Lower lobe of right lung (tissue), 2 donors: ENCODE measurements at regions not wholly inside any gene's neighbourhood (a gene's known extent, or its start where the extent isn't known, plus 50 kb on each side); places are given as distances from the start of the nearest gene placed in this dataset.

Experiments used
- ATAC-seq, 2 donors: fragments of 200-7000 bp; cut with Tn5 transposase; one replicate each; pipeline ENCODE4 v1.9.1; 2020 to 2022; ENCODE audit warnings: mild to moderate bottlenecking in 2 of 2, moderate library complexity in 2 of 2
- DNase-seq: peaks from one replicate; pipeline ENCODE4 v3.0.0-alpha.2; 2020
- H3K27ac ChIP-seq: fragments of 200-600 bp; one replicate; pipeline ENCODE4 v1.8.0; 2022
- H3K27me3 ChIP-seq: fragments of 200-600 bp; one replicate; pipeline ENCODE4 v1.8.0; 2022; ENCODE audit warnings: low read depth
- H3K36me3 ChIP-seq: fragments of 200-600 bp; one replicate; pipeline ENCODE4 v1.8.0; 2022; ENCODE audit warnings: mild to moderate bottlenecking
- H3K4me1 ChIP-seq: fragments of 200-600 bp; one replicate; pipeline ENCODE4 v1.8.0; 2022
- H3K4me3 ChIP-seq: fragments of 200-600 bp; one replicate; pipeline ENCODE4 v1.8.0; 2022; ENCODE audit warnings: mild to moderate bottlenecking
- H3K9me3 ChIP-seq: fragments of 200-600 bp; one replicate; pipeline ENCODE4 v1.8.0; 2022
- intact Hi-C: fragments of 100-400 bp; cut with DNase I; formaldehyde crosslinking; loops from one replicate; pipeline ENCODE4 v1.11.0; 2022
- TF ChIP-seq, protein P1 (sequence below): fragments of 200-600 bp; IDR thresholded peaks from one replicate; pipeline ENCODE4 v1.8.0; 2022; ENCODE audit warnings: antibody characterized with exemption, mild to moderate bottlenecking
- donor health status: DM: no; HTN: yes; CAD: no; lungs with severe emphysema.

DNA sequence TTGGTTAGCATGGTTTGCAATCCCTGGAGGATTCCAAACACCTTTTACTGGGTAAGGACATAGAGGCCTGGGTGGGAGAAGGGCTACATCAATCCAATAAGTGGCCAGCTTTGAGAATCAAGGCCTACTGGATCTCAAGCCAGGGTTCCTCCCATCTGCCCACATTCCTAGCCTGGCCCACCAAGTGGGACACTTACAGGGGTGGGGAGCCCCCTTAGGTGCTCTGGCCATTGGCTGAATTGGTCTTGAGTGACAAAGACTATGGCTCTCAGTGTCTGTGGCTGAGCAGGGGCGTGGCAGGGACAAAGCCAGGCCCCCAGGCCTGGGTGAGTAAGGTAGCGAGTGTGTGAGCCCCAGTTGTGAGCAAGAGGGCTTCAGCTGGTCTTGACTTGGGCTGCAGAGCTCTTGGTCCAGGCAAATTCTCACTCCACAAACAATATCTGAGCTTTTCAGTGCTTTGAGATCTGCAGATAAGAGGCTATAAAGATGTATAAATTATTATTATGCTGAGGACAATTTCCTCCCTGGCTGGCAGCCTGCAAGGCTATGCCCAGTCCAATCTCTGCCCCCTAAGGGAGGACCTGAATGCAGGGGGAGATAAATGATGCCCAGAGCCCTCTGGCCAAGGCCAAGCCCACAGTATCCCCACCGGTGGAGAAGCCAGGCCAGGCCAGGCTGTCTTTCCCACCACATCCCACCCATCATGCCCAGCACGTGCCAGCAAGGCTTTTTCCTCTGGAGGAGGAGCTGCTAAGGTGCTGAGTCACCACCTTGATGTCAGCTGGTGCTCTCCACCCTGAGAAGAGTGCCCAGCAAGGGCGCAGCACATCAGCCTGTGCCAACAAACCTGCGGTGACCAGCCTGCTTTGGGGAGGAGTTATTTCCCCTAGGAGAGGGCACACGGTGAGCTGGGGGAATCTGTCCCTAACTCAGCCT is 80.7 kb upstream of the DUSP5 start:
- no peaks in the 10 kb centered on the region for H3K9me3 ChIP-seq
- no peak overlapping the region for H3K27ac ChIP-seq
- no peak for DNase-seq
- peak; percentile 50 to 57 for ATAC-seq
- intact Hi-C loops: no loop called here
- no peaks in the 10 kb centered on the region for H3K36me3 ChIP-seq
- no peak overlapping the region for H3K4me3 ChIP-seq
- H3K27me3 ChIP-seq: no peaks in the 10 kb centered on the region
- H3K4me1 ChIP-seq: peaks cover 22% of the 10 kb centered on the region
- TF ChIP-seq, protein P1, sequence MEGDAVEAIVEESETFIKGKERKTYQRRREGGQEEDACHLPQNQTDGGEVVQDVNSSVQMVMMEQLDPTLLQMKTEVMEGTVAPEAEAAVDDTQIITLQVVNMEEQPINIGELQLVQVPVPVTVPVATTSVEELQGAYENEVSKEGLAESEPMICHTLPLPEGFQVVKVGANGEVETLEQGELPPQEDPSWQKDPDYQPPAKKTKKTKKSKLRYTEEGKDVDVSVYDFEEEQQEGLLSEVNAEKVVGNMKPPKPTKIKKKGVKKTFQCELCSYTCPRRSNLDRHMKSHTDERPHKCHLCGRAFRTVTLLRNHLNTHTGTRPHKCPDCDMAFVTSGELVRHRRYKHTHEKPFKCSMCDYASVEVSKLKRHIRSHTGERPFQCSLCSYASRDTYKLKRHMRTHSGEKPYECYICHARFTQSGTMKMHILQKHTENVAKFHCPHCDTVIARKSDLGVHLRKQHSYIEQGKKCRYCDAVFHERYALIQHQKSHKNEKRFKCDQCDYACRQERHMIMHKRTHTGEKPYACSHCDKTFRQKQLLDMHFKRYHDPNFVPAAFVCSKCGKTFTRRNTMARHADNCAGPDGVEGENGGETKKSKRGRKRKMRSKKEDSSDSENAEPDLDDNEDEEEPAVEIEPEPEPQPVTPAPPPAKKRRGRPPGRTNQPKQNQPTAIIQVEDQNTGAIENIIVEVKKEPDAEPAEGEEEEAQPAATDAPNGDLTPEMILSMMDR: no peak

DNA sequence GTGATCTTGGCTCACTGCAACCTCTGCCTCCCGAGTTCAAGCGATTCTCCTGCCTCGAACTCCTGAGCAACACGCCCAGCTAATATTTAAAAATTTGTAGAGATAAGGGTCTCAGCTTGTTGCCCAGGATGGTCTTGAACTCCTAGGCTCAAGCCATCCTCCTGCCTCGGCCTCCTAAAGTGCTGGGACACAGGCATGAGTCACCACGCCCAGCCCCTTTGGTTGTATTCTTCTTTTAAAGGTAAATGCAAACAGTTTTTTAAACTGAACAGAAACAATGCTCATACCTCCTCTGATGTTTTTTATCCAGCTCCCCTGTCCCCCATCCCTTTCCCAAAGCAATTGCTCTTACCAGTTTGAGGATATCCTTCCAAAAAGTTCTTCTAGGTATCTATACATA is 79.5 kb upstream of the DUSP5 start:
- no peak for ATAC-seq
- Histone ChIP-seq H3K36me3 (no peaks in the 10 kb centered on the region), H3K27ac (no peak overlapping the region), H3K27me3 (no peaks in the 10 kb centered on the region), H3K4me1 (peaks cover 23% of the 10 kb centered on the region), H3K9me3 (no peaks in the 10 kb centered on the region), H3K4me3 (no peak overlapping the region)
- intact Hi-C loops: no loop called here
- DNase-seq: no peak
- TF ChIP-seq, protein P1: no peak

DNA sequence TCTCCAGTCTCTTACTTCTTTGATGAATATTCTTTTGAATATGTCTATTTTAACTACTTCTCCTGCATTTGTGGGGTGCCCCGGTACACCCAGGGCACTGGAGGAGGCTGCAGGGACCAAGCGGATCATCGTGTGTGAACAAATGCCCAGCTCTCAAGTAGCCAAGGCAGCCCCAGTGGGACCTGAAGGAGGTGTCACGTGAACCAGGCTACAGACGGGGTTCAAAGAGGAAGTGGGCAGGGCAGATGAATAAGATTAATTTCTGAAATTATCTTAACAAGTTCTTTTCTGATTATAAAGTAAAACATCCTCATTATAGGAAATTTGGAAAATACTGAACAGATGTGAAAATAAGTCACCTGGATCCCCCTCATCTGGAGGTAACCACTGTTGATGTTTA is 78.4 kb upstream of the DUSP5 start:
- TF ChIP-seq, protein P1: no peak
- no peaks in the 10 kb centered on the region for H3K36me3 ChIP-seq
- H3K27me3 ChIP-seq: no peaks in the 10 kb centered on the region
- no peak overlapping the region for H3K4me3 ChIP-seq
- H3K9me3 ChIP-seq: no peaks in the 10 kb centered on the region
- intact Hi-C loops: no loop called here
- DNase-seq: no peak
- no peak for ATAC-seq
- H3K27ac ChIP-seq: no peak overlapping the region
- peaks cover 34% of the 10 kb centered on the region for H3K4me1 ChIP-seq

DNA sequence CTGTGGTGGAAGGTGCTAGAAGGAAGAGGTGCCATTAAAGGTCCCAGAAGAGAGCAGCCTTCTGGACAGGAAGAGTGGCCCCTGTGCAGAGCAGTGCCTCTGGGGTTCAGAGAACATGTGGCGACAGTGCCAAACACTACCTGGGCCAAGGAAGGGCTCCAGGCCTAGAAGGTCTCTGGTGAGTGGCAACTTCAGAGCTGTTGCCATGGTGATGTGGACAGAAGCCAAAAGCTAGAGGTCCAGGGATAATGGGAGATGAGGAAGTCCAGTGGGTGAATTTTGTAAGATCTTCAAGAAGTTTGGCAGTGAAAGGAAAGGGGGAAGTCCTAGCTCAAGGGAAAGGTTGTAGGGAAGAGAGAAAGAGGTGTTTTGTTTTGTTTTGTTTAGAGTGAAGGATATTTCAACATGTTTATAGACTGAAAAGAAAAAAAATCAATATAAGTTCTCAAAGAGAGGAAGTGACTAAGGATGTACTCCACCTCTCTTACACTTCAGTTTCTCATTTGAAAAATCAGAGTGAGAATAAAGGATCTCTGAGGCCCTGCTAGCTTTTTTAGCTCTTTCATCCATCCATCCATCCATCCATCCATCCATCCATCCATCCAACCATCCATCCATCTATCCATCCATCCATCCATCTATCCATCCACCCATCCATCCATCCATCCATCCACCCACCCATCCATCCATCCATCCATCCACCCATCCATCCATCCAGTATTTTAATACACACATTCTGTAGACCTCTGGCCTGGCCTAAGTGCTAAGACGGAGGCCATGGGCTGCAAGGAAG is 77.1 kb upstream of the DUSP5 start:
- DNase-seq (peak; percentile 68), ATAC-seq (peak; percentile 59 to 66)
- Histone ChIP-seq H3K4me1 (peaks cover 26% of the 10 kb centered on the region), H3K9me3 (no peaks in the 10 kb centered on the region), H3K27ac (no peak overlapping the region), H3K4me3 (no peak overlapping the region), H3K27me3 (no peaks in the 10 kb centered on the region), H3K36me3 (no peaks in the 10 kb centered on the region)
- TF ChIP-seq, protein P1: no peak
- intact Hi-C loops: no loop called here

DNA sequence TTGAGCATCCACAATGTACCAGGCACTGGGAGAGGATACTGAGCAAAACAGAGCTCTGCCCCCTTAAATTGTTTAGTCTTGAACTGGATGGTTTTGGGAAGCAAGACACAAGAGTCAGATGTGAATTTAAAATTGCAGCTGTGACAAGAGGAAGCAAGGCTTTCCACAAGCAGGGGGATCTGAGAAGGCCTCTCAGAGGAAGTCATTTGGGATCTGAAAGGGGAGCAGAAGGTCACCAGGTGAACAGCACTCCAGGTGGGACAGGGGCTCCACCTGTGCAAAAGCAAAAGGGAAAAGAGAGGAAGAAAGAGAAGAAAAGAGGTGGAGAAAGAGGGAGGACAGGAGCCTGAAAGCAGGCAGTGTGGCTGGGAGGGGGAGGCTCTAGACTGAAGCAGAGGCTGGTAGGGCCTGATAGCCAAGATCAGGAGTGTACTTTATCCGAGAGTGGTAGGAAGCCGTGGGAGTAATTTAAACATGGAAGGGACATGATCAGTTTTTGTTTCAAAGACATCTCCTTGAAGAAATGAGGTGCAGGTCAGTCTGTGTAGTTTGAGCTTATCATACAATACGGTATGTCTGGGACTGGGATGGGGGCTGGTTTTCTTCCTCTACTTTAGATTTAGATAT is 76.1 kb upstream of the DUSP5 start:
- Histone ChIP-seq H3K36me3 (no peaks in the 10 kb centered on the region), H3K4me3 (no peak overlapping the region), H3K9me3 (no peaks in the 10 kb centered on the region), H3K27me3 (no peaks in the 10 kb centered on the region), H3K27ac (no peak overlapping the region), H3K4me1 (peaks cover 34% of the 10 kb centered on the region)
- TF ChIP-seq, protein P1: no peak
- DNase-seq (no peak), ATAC-seq (no peak)
- intact Hi-C loops: no loop called here
